Caki2 (cell line): ENCODE measurements at regions not wholly inside any gene's neighbourhood (a gene's known extent, or its start where the extent isn't known, plus 50 kb on each side); places are given as distances from the start of the nearest gene placed in this dataset.
"Not testable (repeated sequence)": the region's sequence is repeated elsewhere in the genome, so short reads cannot be mapped to it uniquely, and the experiment has no call there.

Experiments used
- DNase-seq: peaks from one replicate; pipeline ENCODE4 v3.0.0-alpha.2; 2015; ENCODE audit warnings: low read depth
- in situ Hi-C: cut with HindIII; loops from 2 replicates; pipeline ENCODE4 v1.10.0; 2016; ENCODE audit warnings: low sequenced_read_pairs, low pct_unique_long_range_greater_than_20kb, mixed read lengths

GRCh38 chr10:128178302-128178958 is 52.2 kb upstream of the MKI67 start:
- in situ Hi-C loops, result no loop called here
- no peak for DNase-seq

- in situ Hi-C loops, result no loop called here
- DNase-seq, result no peak
Observed at GRCh38 chr10:128180843-128181242, 54.6 kb upstream of the MKI67 start.

GRCh38 chr10:128185627-128186026 is 59.4 kb upstream of the MKI67 start:
- in situ Hi-C loops, result no loop called here

GRCh38 chr10:128186959-128187787 is 61.0 kb upstream of the MKI67 start:
- no peak for DNase-seq
- in situ Hi-C loops, result no loop called here

More at GRCh38 chr10:128185627-128186026, 59.4 kb upstream of the MKI67 start:
- DNase-seq, result no peak

- no peak for DNase-seq
- in situ Hi-C loops, result no loop called here
Observed at GRCh38 chr10:128187788-128188185, 61.6 kb upstream of the MKI67 start.

- in situ Hi-C loops, result no loop called here
- no peak for DNase-seq
Observed at GRCh38 chr10:128189176-128189575, 63.0 kb upstream of the MKI67 start.

- in situ Hi-C loops, result no loop called here
- no peak for DNase-seq
Observed at GRCh38 chr10:128191847-128192246, 65.6 kb upstream of the MKI67 start.

- in situ Hi-C loops, DNase-seq: not testable (repeated sequence)
Observed at GRCh38 chr10:128201826-128202225, 75.6 kb upstream of the MKI67 start.

- no peak for DNase-seq
- in situ Hi-C loops, result no loop called here
Observed at GRCh38 chr10:128203028-128203427, 76.8 kb upstream of the MKI67 start.

GRCh38 chr10:128205591-128205990 is 79.4 kb upstream of the MKI67 start:
- in situ Hi-C loops, DNase-seq: not testable (repeated sequence)

- in situ Hi-C loops, result no loop called here
- no peak for DNase-seq
Observed at GRCh38 chr10:128206676-128207075, 80.5 kb upstream of the MKI67 start.

- no peak for DNase-seq
- in situ Hi-C loops, result no loop called here
Observed at GRCh38 chr10:128209862-128210214, 83.6 kb upstream of the MKI67 start.

- in situ Hi-C loops, result no loop called here
- DNase-seq, result peak; percentile 44
Observed at GRCh38 chr10:128210215-128211063, 84.2 kb upstream of the MKI67 start.

- in situ Hi-C loops, result no loop called here
- DNase-seq, result no peak
Observed at GRCh38 chr10:128211064-128211504, 84.9 kb upstream of the MKI67 start.

GRCh38 chr10:128211953-128212727 is 85.9 kb upstream of the MKI67 start:
- in situ Hi-C loops, result no loop called here
- DNase-seq, result peak; percentile 62

- DNase-seq, result no peak
- in situ Hi-C loops, result no loop called here
Observed at GRCh38 chr10:128213156-128213555, 86.9 kb upstream of the MKI67 start.

- in situ Hi-C loops, result no loop called here
- DNase-seq, result no peak
Observed at GRCh38 chr10:128215733-128216132, 89.5 kb upstream of the MKI67 start.

GRCh38 chr10:128217136-128217535 is 90.9 kb upstream of the MKI67 start:
- in situ Hi-C loops, result no loop called here
- DNase-seq, result no peak
